ENCODE measurements at regions not wholly inside any gene's neighbourhood (a gene's known extent, or its start where the extent isn't known, plus 50 kb on each side); places are given as distances from the start of the nearest gene placed in this dataset.
"Not testable (repeated sequence)": the region's sequence is repeated elsewhere in the genome, so short reads cannot be mapped to it uniquely, and the experiment has no call there.

DNA sequence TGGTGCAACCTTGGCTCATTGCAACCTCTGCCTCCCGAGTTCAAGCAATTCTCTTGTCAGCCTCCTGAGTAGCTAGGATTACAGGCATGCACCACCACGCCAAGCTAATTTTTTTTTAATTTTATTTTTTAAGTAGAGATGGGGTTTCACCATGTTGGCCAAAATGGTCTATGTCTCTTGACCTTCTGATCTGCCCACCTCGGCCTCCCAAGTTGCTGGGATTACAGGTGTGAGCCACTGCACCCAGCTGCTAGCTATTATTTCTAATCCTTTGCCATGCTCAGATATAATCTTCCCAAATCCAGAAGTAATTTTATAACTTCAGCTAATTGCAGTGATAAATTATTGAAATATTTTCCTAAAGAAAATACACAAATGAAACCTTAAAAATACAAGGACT lies 305.1 kb upstream of the OR11H12 start:
- FAIRE-seq; H3K27me3 ChIP-seq (ENCODE audit: control insufficient read depth, insufficient read depth, low read length); H3K36me3 ChIP-seq (ENCODE audit: control insufficient read depth in 2 of 3, insufficient read depth in 3 of 3, low read length in 3 of 3); H3K4me3 ChIP-seq (ENCODE audit: low read length in 3 of 3); H3K9ac ChIP-seq (ENCODE audit: low read length in 3 of 3); DNase-seq; H3K4me1 ChIP-seq (ENCODE audit: control insufficient read depth in 2 of 3, insufficient read depth in 2 of 3, low read depth in 1 of 3, low read length in 3 of 3); H3K27ac ChIP-seq (ENCODE audit: low read depth in 2 of 2, low read length in 2 of 2); intact Hi-C loops (cut with DNase I); H3K9me3 ChIP-seq (ENCODE audit: control insufficient read depth in 2 of 3, insufficient read depth in 1 of 3, low read length in 3 of 3): not testable (repeated sequence)

GRCh38 chr14:18332366-18333035 lies 268.4 kb upstream of the OR11H12 start:
- DNase-seq; H3K9me3 ChIP-seq (ENCODE audit: control insufficient read depth in 2 of 3, insufficient read depth in 1 of 3, low read length in 3 of 3); H3K4me1 ChIP-seq (ENCODE audit: control insufficient read depth in 2 of 3, insufficient read depth in 2 of 3, low read depth in 1 of 3, low read length in 3 of 3); H3K4me3 ChIP-seq (ENCODE audit: low read length in 3 of 3); H3K27me3 ChIP-seq (ENCODE audit: control insufficient read depth, insufficient read depth, low read length); H3K9ac ChIP-seq (ENCODE audit: low read length in 3 of 3); H3K27ac ChIP-seq (ENCODE audit: low read depth in 2 of 2, low read length in 2 of 2); H3K36me3 ChIP-seq (ENCODE audit: control insufficient read depth in 2 of 3, insufficient read depth in 3 of 3, low read length in 3 of 3); intact Hi-C loops (cut with DNase I); FAIRE-seq: not testable (repeated sequence)

DNA sequence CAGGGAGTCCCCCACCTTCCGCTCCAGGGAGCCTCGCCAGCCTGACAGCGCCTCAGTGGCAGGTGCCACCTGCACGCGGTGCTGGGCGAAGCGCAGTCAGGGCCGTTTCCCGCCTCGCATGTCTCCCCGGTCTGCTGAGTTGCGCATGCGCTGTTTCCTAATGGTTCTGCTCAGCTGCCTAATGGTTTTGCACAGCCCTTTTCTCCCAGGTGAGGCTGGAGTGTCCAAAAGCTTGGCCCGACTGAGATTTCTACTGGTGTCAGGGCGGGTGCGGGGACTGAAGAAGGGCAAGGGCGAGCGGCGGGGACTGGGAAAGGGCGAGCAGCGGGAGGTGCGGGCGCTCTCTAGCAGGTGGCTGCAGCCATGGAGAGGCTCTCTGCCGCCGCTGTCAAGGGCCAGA lies 267.6 kb upstream of the OR11H12 start:
- peak in 1 of 5 donors; percentile 62 for DNase-seq
- FAIRE-seq; intact Hi-C loops (cut with DNase I); H3K9ac ChIP-seq (ENCODE audit: low read length in 3 of 3); H3K4me3 ChIP-seq (ENCODE audit: low read length in 3 of 3); H3K36me3 ChIP-seq (ENCODE audit: control insufficient read depth in 2 of 3, insufficient read depth in 3 of 3, low read length in 3 of 3); H3K27ac ChIP-seq (ENCODE audit: low read depth in 2 of 2, low read length in 2 of 2); H3K27me3 ChIP-seq (ENCODE audit: control insufficient read depth, insufficient read depth, low read length); H3K9me3 ChIP-seq (ENCODE audit: control insufficient read depth in 2 of 3, insufficient read depth in 1 of 3, low read length in 3 of 3); H3K4me1 ChIP-seq (ENCODE audit: control insufficient read depth in 2 of 3, insufficient read depth in 2 of 3, low read depth in 1 of 3, low read length in 3 of 3): not testable (repeated sequence)

DNA sequence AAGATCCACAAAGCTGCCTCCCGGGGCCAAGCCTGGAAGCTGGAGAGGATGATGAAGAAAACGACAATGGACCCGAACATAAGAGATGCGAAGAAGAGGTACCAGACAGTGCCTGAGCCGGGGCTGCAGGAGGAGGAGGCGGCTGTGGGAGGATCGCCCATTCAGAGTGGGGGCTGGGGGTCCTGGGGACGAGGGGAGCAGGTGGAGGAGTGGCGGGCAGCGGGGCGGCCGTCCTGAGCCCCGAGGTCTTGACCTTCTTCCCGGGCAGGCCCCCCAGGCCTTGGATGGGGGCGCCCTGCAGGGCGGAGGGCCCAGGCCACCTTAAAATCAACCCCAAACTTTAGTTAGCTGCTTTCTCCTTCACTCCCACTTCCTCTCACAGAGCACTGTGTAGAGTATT lies 267.1 kb upstream of the OR11H12 start:
- H3K4me3 ChIP-seq (ENCODE audit: low read length in 3 of 3); intact Hi-C loops (cut with DNase I); FAIRE-seq; H3K36me3 ChIP-seq (ENCODE audit: control insufficient read depth in 2 of 3, insufficient read depth in 3 of 3, low read length in 3 of 3); H3K27ac ChIP-seq (ENCODE audit: low read depth in 2 of 2, low read length in 2 of 2); H3K27me3 ChIP-seq (ENCODE audit: control insufficient read depth, insufficient read depth, low read length); H3K9ac ChIP-seq (ENCODE audit: low read length in 3 of 3); H3K9me3 ChIP-seq (ENCODE audit: control insufficient read depth in 2 of 3, insufficient read depth in 1 of 3, low read length in 3 of 3); H3K4me1 ChIP-seq (ENCODE audit: control insufficient read depth in 2 of 3, insufficient read depth in 2 of 3, low read depth in 1 of 3, low read length in 3 of 3): not testable (repeated sequence)
- DNase-seq: peak in 1 of 5 donors; percentile 61

Measured in kidney (tissue), 10 donors.